OCI-LY7 (cell line): ENCODE measurements at regions not wholly inside any gene's neighbourhood (a gene's known extent, or its start where the extent isn't known, plus 50 kb on each side); places are given as distances from the start of the nearest gene placed in this dataset.

Experiments
- BruUV-seq: library from RNA; stranded (reverse); fragments of 400-500 nt; replicated peaks from 2 replicates; lab custom pipeline; 2021; lab: Mats Ljungman, UMichigan
- CTCF ChIA-PET: fragments of 300-600 bp; sonication (Branson Sonifier 250); formaldehyde crosslinking; loops from one replicate; lab custom pipeline; 2022; ENCODE audit warnings: antibody characterized with exemption; ENCODE audit not compliant: unreplicated experiment; lab: Charles Lee
- POLR2A ChIA-PET: fragments of 300-600 bp; sonication (Branson Sonifier 250); formaldehyde crosslinking; loops from one replicate; lab custom pipeline; 2022; ENCODE audit warnings: antibody characterized with exemption; lab: Charles Lee
- DNase-seq: peaks from one replicate; pipeline ENCODE4 v3.0.0-alpha.2; 2015; ENCODE audit warnings: low spot score
- H2AFZ ChIP-seq: fragments of 200-600 bp; sonication (generic), shearing (Covaris generic); 2 replicates; pipeline ENCODE4 v1.6.1; 2014; ENCODE audit warnings: mild to moderate bottlenecking, antibody characterized with exemption, low read length, moderate library complexity
- H3K27ac ChIP-seq: fragments of 200-600 bp; sonication (generic); 2 replicates; pipeline ENCODE4 v1.5.1; 2014; ENCODE audit warnings: mixed run types, low read depth, mild to moderate bottlenecking, moderate library complexity, low read length, inconsistent platforms; ENCODE audit not compliant: poor library complexity, severe bottlenecking
- H3K36me3 ChIP-seq: fragments of 200-600 bp; sonication (generic); 2 replicates; pipeline ENCODE4 v1.6.1; 2014; ENCODE audit warnings: mild to moderate bottlenecking, antibody characterized with exemption, low read length, moderate library complexity, mixed read lengths; ENCODE audit not compliant: insufficient read depth
- H3K4me1 ChIP-seq: fragments of 200-600 bp; sonication (generic); 2 replicates; pipeline ENCODE4 v1.5.1; 2014; ENCODE audit warnings: mild to moderate bottlenecking, low read length; ENCODE audit not compliant: insufficient read depth, poor library complexity, severe bottlenecking
- H3K4me2 ChIP-seq: fragments of 200-600 bp; sonication (generic); 2 replicates; pipeline ENCODE4 v1.6.1; 2014; ENCODE audit warnings: mild to moderate bottlenecking, low read length
- H3K4me3 ChIP-seq: fragments of 200-600 bp; sonication (generic); 2 replicates; pipeline ENCODE4 v1.5.1; 2014; ENCODE audit warnings: mild to moderate bottlenecking, low read depth, low read length; ENCODE audit not compliant: poor library complexity, severe bottlenecking
- H3K79me2 ChIP-seq: fragments of 200-600 bp; sonication (generic); 2 replicates; pipeline ENCODE4 v1.6.1; 2016; ENCODE audit warnings: low read depth, mild to moderate bottlenecking, low read length, moderate library complexity, mixed read lengths; ENCODE audit not compliant: insufficient read depth
- H3K9me2 ChIP-seq: fragments of 200-600 bp; sonication (generic); 2 replicates; pipeline ENCODE4 v1.6.1; 2016; ENCODE audit warnings: mild to moderate bottlenecking, low read length, mixed read lengths; ENCODE audit not compliant: insufficient read depth
- H3K9me3 ChIP-seq: fragments of 200-600 bp; sonication (generic); 2 replicates; pipeline ENCODE4 v1.6.1; 2014; ENCODE audit warnings: mild to moderate bottlenecking, mixed run types, low read length, mixed read lengths
- H4K20me1 ChIP-seq: fragments of 200-600 bp; sonication (generic); 2 replicates; pipeline ENCODE4 v1.6.1; 2014; ENCODE audit warnings: mild to moderate bottlenecking, antibody characterized with exemption, low read length, moderate library complexity, mixed read lengths; ENCODE audit not compliant: insufficient read depth
- CTCF ChIP-seq: fragments of 200-600 bp; sonication (generic); conservative IDR thresholded peaks from 2 replicates; pipeline ENCODE4 v1.5.1; 2014; ENCODE audit warnings: mild to moderate bottlenecking, antibody characterized with exemption, low read length, moderate library complexity, mixed read lengths
- EZH2phosphoT487 ChIP-seq: fragments of 200-600 bp; sonication (generic); IDR thresholded peaks from 2 replicates; pipeline ENCODE4 v1.6.1; 2018; ENCODE audit warnings: low read depth, borderline replicate concordance, mild to moderate bottlenecking, mixed run types, antibody characterized with exemption, low read length, moderate library complexity, mixed read lengths
- intact Hi-C: fragments of 100-400 bp; cut with micrococcal nuclease; formaldehyde crosslinking; loops from one replicate; pipeline ENCODE4 v1.10.0; 2022; ENCODE audit not compliant: unreplicated experiment

- no peaks in the 10 kb centered on the region for H3K79me2 ChIP-seq
- no peak overlapping the region for H3K27ac ChIP-seq
- H2AFZ ChIP-seq = no peak overlapping the region
- H3K4me3 ChIP-seq = no peak overlapping the region
- CTCF ChIA-PET = no interaction called here
- no peaks in the 10 kb centered on the region for H3K36me3 ChIP-seq
- DNase-seq = no peak
- intact Hi-C loops = no loop called here
- H4K20me1 ChIP-seq = no peaks in the 10 kb centered on the region
- no TSS peak for BruUV-seq
- TF ChIP-seq EZH2phosphoT487 = no peak
- TF ChIP-seq CTCF = no peak
- H3K9me2 ChIP-seq = no peaks in the 10 kb centered on the region
- no peak overlapping the region for H3K4me2 ChIP-seq
- H3K9me3 ChIP-seq = no peaks in the 10 kb centered on the region
- POLR2A ChIA-PET = no interaction called here
- H3K4me1 ChIP-seq = no peaks in the 10 kb centered on the region
Observed at GRCh38 chr22:49292909-49293308, 534.8 kb downstream of the BRD1 start.

GRCh38 chr22:49291781-49292180 is 535.9 kb downstream of the BRD1 start:
- no peaks in the 10 kb centered on the region for H3K9me3 ChIP-seq
- CTCF ChIA-PET = no interaction called here
- BruUV-seq = no TSS peak
- H3K4me3 ChIP-seq = no peak overlapping the region
- no peaks in the 10 kb centered on the region for H3K4me1 ChIP-seq
- no peaks in the 10 kb centered on the region for H3K9me2 ChIP-seq
- TF ChIP-seq EZH2phosphoT487 = no peak
- no peak for TF ChIP-seq CTCF
- no peaks in the 10 kb centered on the region for H3K36me3 ChIP-seq
- H3K4me2 ChIP-seq = no peak overlapping the region
- H3K79me2 ChIP-seq = no peaks in the 10 kb centered on the region
- no peaks in the 10 kb centered on the region for H4K20me1 ChIP-seq
- POLR2A ChIA-PET = interaction anchor here (0.7 kb wide), 1 partner anchor 107 kb away, joined by 3 read pairs; no protein-coding TSS in a partner anchor
- no peak overlapping the region for H3K27ac ChIP-seq
- no peak for DNase-seq
- H2AFZ ChIP-seq = no peak overlapping the region
- intact Hi-C loops = no loop called here

- no TSS peak for BruUV-seq
- no peak overlapping the region for H3K27ac ChIP-seq
- no peak for TF ChIP-seq CTCF
- TF ChIP-seq EZH2phosphoT487 = no peak
- H3K4me2 ChIP-seq = no peak overlapping the region
- CTCF ChIA-PET = no interaction called here
- no peaks in the 10 kb centered on the region for H3K36me3 ChIP-seq
- no peak overlapping the region for H2AFZ ChIP-seq
- intact Hi-C loops = no loop called here
- no peaks in the 10 kb centered on the region for H3K4me1 ChIP-seq
- DNase-seq = no peak
- no peaks in the 10 kb centered on the region for H3K9me3 ChIP-seq
- H4K20me1 ChIP-seq = no peaks in the 10 kb centered on the region
- H3K9me2 ChIP-seq = no peaks in the 10 kb centered on the region
- no peak overlapping the region for H3K4me3 ChIP-seq
- POLR2A ChIA-PET = no interaction called here
- H3K79me2 ChIP-seq = no peaks in the 10 kb centered on the region
Observed at GRCh38 chr22:49291169-49291568, 536.5 kb downstream of the BRD1 start.
